Putamen (tissue), 1 donor: ENCODE measurements at regions not wholly inside any gene's neighbourhood (a gene's known extent, or its start where the extent isn't known, plus 50 kb on each side); places are given as distances from the start of the nearest gene placed in this dataset.
"Not testable (repeated sequence)": the region's sequence is repeated elsewhere in the genome, so short reads cannot be mapped to it uniquely, and the experiment has no call there.

ENCODE experiments used
- DNase-seq: peaks from one replicate; pipeline ENCODE4 v3.0.0-alpha.2; 2016; ENCODE audit warnings: low spot score

GRCh38 chr7:110291430-110291829, 799.5 kb upstream of the LRRN3 start:
- DNase-seq, result no peak

- DNase-seq, result no peak
These were observed 794.6 kb upstream of the LRRN3 start for GRCh38 chr7:110296321-110296720.

GRCh38 chr7:110307776-110308175, 783.2 kb upstream of the LRRN3 start:
- no peak for DNase-seq

- DNase-seq, result no peak
These were observed 782.1 kb upstream of the LRRN3 start for GRCh38 chr7:110308791-110309190.

GRCh38 chr7:110309941-110310340, 781.0 kb upstream of the LRRN3 start:
- DNase-seq, result no peak

GRCh38 chr7:110311556-110311955, 779.4 kb upstream of the LRRN3 start:
- DNase-seq, result no peak

- DNase-seq, result no peak
These were observed 773.2 kb upstream of the LRRN3 start for GRCh38 chr7:110317541-110318265.

- DNase-seq, result not testable (repeated sequence)
These were observed 770.6 kb upstream of the LRRN3 start for GRCh38 chr7:110320285-110320684.

GRCh38 chr7:110322796-110323195, 768.1 kb upstream of the LRRN3 start:
- DNase-seq, result no peak

GRCh38 chr7:110326966-110327365, 764.0 kb upstream of the LRRN3 start:
- DNase-seq, result peak; percentile 22

GRCh38 chr7:110336423-110336822, 754.5 kb upstream of the LRRN3 start:
- no peak for DNase-seq

GRCh38 chr7:110337646-110338045, 753.3 kb upstream of the LRRN3 start:
- DNase-seq, result no peak

- DNase-seq, result no peak
These were observed 743.8 kb upstream of the LRRN3 start for GRCh38 chr7:110347081-110347480.

GRCh38 chr7:110356438-110356837, 734.5 kb upstream of the LRRN3 start:
- DNase-seq, result no peak

- DNase-seq, result no peak
These were observed 732.9 kb upstream of the LRRN3 start for GRCh38 chr7:110358028-110358427.

GRCh38 chr7:110371709-110372108, 719.2 kb upstream of the LRRN3 start:
- no peak for DNase-seq

- no peak for DNase-seq
These were observed 718.2 kb upstream of the LRRN3 start for GRCh38 chr7:110372685-110373084.

GRCh38 chr7:110373416-110373815, 717.5 kb upstream of the LRRN3 start:
- no peak for DNase-seq

- no peak for DNase-seq
These were observed 717.1 kb upstream of the LRRN3 start for GRCh38 chr7:110373859-110374258.

- no peak for DNase-seq
These were observed 715.9 kb upstream of the LRRN3 start for GRCh38 chr7:110375068-110375467.

- no peak for DNase-seq
These were observed 708.2 kb upstream of the LRRN3 start for GRCh38 chr7:110382736-110383135.

GRCh38 chr7:110386006-110386405, 704.9 kb upstream of the LRRN3 start:
- DNase-seq, result no peak

GRCh38 chr7:110386913-110387312, 704.0 kb upstream of the LRRN3 start:
- DNase-seq, result no peak

- no peak for DNase-seq
These were observed 703.2 kb upstream of the LRRN3 start for GRCh38 chr7:110387689-110388088.
